Thyroid gland (tissue), 4 donors: ENCODE measurements at regions not wholly inside any gene's neighbourhood (a gene's known extent, or its start where the extent isn't known, plus 50 kb on each side); places are given as distances from the start of the nearest gene placed in this dataset.

Source experiments
- DNase-seq, 2 donors: peaks; one replicate each; pipeline ENCODE4 v3.0.0-alpha.2; 2019
- H3K27ac ChIP-seq, 3 donors: fragments of 200-600 bp; sonication (generic); 1 replicate in 2 of 3; 2 replicates in 1 of 3; pipeline ENCODE4 v1.5.1; 2016 to 2019; ENCODE audit warnings: mild to moderate bottlenecking in 1 of 3, moderate library complexity in 1 of 3
- H3K27me3 ChIP-seq: fragments of 200-600 bp; sonication (generic); one replicate; pipeline ENCODE4 v1.5.1; 2019
- H3K36me3 ChIP-seq, 2 donors: fragments of 200-600 bp; sonication (generic); one replicate each; pipeline ENCODE4 v1.5.1; 2016 to 2019
- H3K4me1 ChIP-seq, 2 donors: fragments of 200-600 bp; sonication (generic); one replicate each; pipeline ENCODE4 v1.5.1; 2017 to 2019
- H3K4me3 ChIP-seq, 3 donors: fragments of 200-600 bp; sonication (generic); replicated peaks in 1 of 3; 1 replicate in 2 of 3; 2 replicates in 1 of 3; pipeline ENCODE4 v1.5.1; 2016; ENCODE audit warnings: mild to moderate bottlenecking in 1 of 3
- H3K9me3 ChIP-seq: fragments of 200-600 bp; sonication (generic); one replicate; pipeline ENCODE4 v1.5.1; 2017
- CTCF ChIP-seq, 6 experiments: fragments of 200-600 bp in 3 of 6; fragments of 450-650 bp in 3 of 6; sonication (generic) in 3 of 6; IDR thresholded peaks; one replicate each; pipeline ENCODE4 v1.5.1; 2016 to 2019; ENCODE audit warnings: antibody characterized with exemption in 6 of 6, mild to moderate bottlenecking in 2 of 6, inconsistent platforms in 1 of 6, moderate library complexity in 1 of 6
- POLR2A ChIP-seq, 2 donors: fragments of 450-650 bp; IDR thresholded peaks; one replicate each; pipeline ENCODE4 v1.6.1; 2017; ENCODE audit warnings: antibody characterized with exemption in 2 of 2, mild to moderate bottlenecking in 2 of 2, moderate library complexity in 1 of 2
- WGBS, 2 donors: methylation state at CpG; one replicate each; pipeline ENCODE4 v1.1.5; 2017; 5-methylcytosine and 5-hydroxymethylcytosine counted together
- intact Hi-C: fragments of 100-400 bp; cut with DNase I; formaldehyde crosslinking; loops from one replicate; pipeline ENCODE4 v1.15.1; 2023

DNA sequence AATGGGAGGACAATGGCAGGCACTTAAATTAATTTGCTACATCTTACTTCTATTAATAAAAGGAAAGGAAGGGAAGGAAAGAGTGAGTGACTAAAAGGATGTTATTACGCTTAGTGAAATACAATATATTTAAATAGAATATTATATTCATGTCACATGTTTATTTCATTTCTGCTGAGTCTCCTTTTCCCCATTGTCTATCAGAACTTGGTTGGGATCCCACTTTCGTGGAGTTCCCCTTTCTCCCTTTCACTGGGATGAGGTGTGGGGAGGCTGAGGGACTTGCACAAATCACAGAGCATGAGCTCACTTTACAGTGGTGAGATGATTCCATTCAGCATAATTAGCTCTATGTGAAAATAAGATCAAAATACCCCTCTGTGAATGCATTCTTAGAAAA lies 730.6 kb downstream of the TSN start:
- WGBS, 2 donors: 63 to 79% methylated on average over 2 of the region's 2 CpGs
- intact Hi-C loops: no loop called here
- H3K36me3 ChIP-seq: no peaks in the 10 kb centered on the region
- H3K4me3 ChIP-seq: no peak overlapping the region
- H3K27ac ChIP-seq: no peak overlapping the region
- no peaks in the 10 kb centered on the region for H3K27me3 ChIP-seq
- no peaks in the 10 kb centered on the region for H3K4me1 ChIP-seq
- no peak for DNase-seq
- H3K9me3 ChIP-seq: no peaks in the 10 kb centered on the region
- TF ChIP-seq CTCF (IDR thresholded peaks at IDR 0.05): no peak
- TF ChIP-seq POLR2A (IDR thresholded peaks at IDR 0.05): no peak

- H3K4me3 ChIP-seq: no peak overlapping the region
- no peaks in the 10 kb centered on the region for H3K27me3 ChIP-seq
- TF ChIP-seq POLR2A (IDR thresholded peaks at IDR 0.05) (no peak), CTCF (IDR thresholded peaks at IDR 0.05) (no peak)
- H3K36me3 ChIP-seq: no peaks in the 10 kb centered on the region
- no peak overlapping the region for H3K27ac ChIP-seq
- no peak for DNase-seq
- no peaks in the 10 kb centered on the region for H3K9me3 ChIP-seq
- WGBS, 2 donors: 82% methylated on average over 3 of the region's 3 CpGs
- intact Hi-C loops: no loop called here
- no peaks in the 10 kb centered on the region for H3K4me1 ChIP-seq
Observed at GRCh38 chr2:122486705-122487415, 731.4 kb downstream of the TSN start.

DNA sequence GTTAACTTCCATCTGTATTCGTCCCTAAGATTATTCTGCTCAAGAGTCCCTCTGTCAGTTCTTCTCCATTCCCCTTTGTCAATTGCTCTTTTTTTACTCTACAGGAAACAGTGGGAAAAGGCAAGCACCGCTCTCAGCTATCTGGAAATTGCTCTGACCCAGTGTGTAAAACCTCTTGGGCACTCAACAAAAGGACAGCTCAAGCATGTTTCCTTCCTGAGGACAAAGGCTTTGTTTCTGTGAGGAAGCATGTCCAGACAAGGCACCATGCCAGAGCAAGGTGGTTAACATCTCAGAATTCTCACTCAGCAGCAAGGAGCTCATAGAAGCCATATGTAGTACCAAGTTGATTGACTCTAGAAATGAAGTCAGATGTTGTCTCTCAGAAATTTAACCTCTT lies 735.6 kb downstream of the TSN start:
- H3K36me3 ChIP-seq: no peaks in the 10 kb centered on the region
- no peak overlapping the region for H3K4me3 ChIP-seq
- H3K4me1 ChIP-seq: no peaks in the 10 kb centered on the region
- H3K9me3 ChIP-seq: no peaks in the 10 kb centered on the region
- no peak for DNase-seq
- intact Hi-C loops: no loop called here
- TF ChIP-seq CTCF (IDR thresholded peaks at IDR 0.05): no peak
- TF ChIP-seq POLR2A (IDR thresholded peaks at IDR 0.05): no peak
- WGBS, 2 donors: 73 to 80% methylated on average over 2 of the region's 2 CpGs
- H3K27ac ChIP-seq: no peak overlapping the region
- H3K27me3 ChIP-seq: no peaks in the 10 kb centered on the region

DNA sequence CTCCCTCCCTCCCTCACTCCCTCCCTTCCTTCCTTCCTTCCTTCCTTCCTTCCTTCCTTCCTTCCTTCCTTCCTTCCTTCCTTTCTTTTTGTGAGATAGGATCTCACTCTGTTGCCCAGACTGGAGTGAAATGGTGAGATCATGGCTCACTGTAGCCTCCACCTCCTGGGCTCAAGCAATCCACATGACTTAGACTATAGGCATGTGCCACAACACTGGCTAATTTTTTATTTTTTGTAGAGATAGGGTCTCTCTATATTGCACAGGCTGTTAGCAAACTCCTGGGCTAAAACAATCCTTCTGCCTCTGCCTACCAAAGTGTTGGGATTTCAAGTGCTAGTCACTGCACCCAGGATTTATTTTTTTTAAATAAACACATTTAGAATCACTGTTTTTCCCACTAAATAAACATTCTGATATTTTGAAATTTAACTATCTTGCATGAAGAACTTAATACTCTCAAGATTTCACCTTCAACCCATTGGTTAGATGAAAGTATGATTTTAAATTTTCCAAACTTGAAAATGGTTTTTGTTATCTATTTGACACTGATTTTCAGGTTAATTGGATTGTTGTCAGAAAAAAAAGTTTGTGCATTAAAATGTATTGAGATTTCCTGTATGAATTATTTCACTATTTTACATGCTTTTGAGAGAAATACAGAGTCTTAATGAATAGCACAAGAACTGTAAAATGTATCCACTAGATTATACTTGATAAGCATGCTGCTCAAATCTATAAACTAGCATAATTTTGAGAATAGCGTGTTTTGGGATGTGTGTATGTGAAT lies 745.1 kb downstream of the TSN start:
- Histone ChIP-seq H3K36me3 (no peaks in the 10 kb centered on the region), H3K4me1 (no peaks in the 10 kb centered on the region), H3K4me3 (no peak overlapping the region), H3K9me3 (no peaks in the 10 kb centered on the region), H3K27me3 (no peaks in the 10 kb centered on the region), H3K27ac (no peak overlapping the region)
- TF ChIP-seq POLR2A (IDR thresholded peaks at IDR 0.05) (no peak), CTCF (IDR thresholded peaks at IDR 0.05) (no peak)
- DNase-seq: no peak
- intact Hi-C loops: no loop called here
- 90 to 91% methylated on average over 1 of the region's 1 CpG for WGBS, 2 donors

- Histone ChIP-seq H3K4me1 (no peaks in the 10 kb centered on the region), H3K4me3 (no peak overlapping the region), H3K27ac (no peak overlapping the region), H3K27me3 (no peaks in the 10 kb centered on the region), H3K36me3 (no peaks in the 10 kb centered on the region), H3K9me3 (no peaks in the 10 kb centered on the region)
- 89 to 90% methylated on average over 3 of the region's 3 CpGs for WGBS, 2 donors
- DNase-seq: no peak
- no peak for TF ChIP-seq CTCF (IDR thresholded peaks at IDR 0.05)
- no peak for TF ChIP-seq POLR2A (IDR thresholded peaks at IDR 0.05)
- intact Hi-C loops: no loop called here
Observed at GRCh38 chr2:122506620-122507019, 751.2 kb downstream of the TSN start.
